Right ventricle myocardium superior (tissue), 1 donor: ENCODE measurements at regions not wholly inside any gene's neighbourhood (a gene's known extent, or its start where the extent isn't known, plus 50 kb on each side); places are given as distances from the start of the nearest gene placed in this dataset.
A peak's percentile ranks its signal among the peaks of the same experiment; 100 is the strongest.
"Not testable (repeated sequence)": the region's sequence is repeated elsewhere in the genome, so short reads cannot be mapped to it uniquely, and the experiment has no call there.

ENCODE experiments used
- ATAC-seq: fragments of 200-7000 bp; cut with Tn5 transposase; one replicate; pipeline ENCODE4 v1.9.1; 2020; ENCODE audit warnings: mild to moderate bottlenecking; ENCODE audit not compliant: poor library complexity
- DNase-seq: peaks from one replicate; pipeline ENCODE4 v3.0.0-alpha.2; 2020
- intact Hi-C: fragments of 100-400 bp; cut with DNase I; formaldehyde crosslinking; loops from one replicate; pipeline ENCODE4 v1.11.2; 2022
- donor health status: DM: no; HTN: yes; CAD: no; lungs with severe emphysema.

- no peak for DNase-seq
- intact Hi-C loops = no loop called here
- no peak for ATAC-seq
These were observed 149.9 kb upstream of the FBXO33 start for GRCh38 chr14:39582028-39582654.

- intact Hi-C loops = no loop called here
- DNase-seq (no peak), ATAC-seq (no peak)
These were observed 149.2 kb upstream of the FBXO33 start for GRCh38 chr14:39581474-39581873.

- DNase-seq = no peak
These were observed 148.5 kb upstream of the FBXO33 start for GRCh38 chr14:39580696-39581095.

GRCh38 chr14:39576736-39577135 is 144.5 kb upstream of the FBXO33 start:
- no peak for ATAC-seq
- intact Hi-C loops = no loop called here
- DNase-seq = no peak

More at GRCh38 chr14:39580696-39581095, 148.5 kb upstream of the FBXO33 start:
- no peak for ATAC-seq
- intact Hi-C loops = no loop called here

GRCh38 chr14:39576258-39576657 is 144.0 kb upstream of the FBXO33 start:
- ATAC-seq = no peak
- intact Hi-C loops = no loop called here
- DNase-seq = no peak

- ATAC-seq = no peak
- intact Hi-C loops = no loop called here
- no peak for DNase-seq
These were observed 136.7 kb upstream of the FBXO33 start for GRCh38 chr14:39568809-39569538.

GRCh38 chr14:39566795-39567194 is 134.6 kb upstream of the FBXO33 start:
- intact Hi-C loops = no loop called here
- no peak for DNase-seq
- ATAC-seq = no peak

GRCh38 chr14:39563361-39563760 is 131.1 kb upstream of the FBXO33 start:
- intact Hi-C loops = no loop called here
- DNase-seq (no peak), ATAC-seq (no peak)

GRCh38 chr14:39562175-39562574 is 129.9 kb upstream of the FBXO33 start:
- intact Hi-C loops = no loop called here
- no peak for ATAC-seq
- DNase-seq = no peak

- ATAC-seq (no peak), DNase-seq (no peak)
- intact Hi-C loops = no loop called here
These were observed 126.3 kb upstream of the FBXO33 start for GRCh38 chr14:39558525-39558924.

- peak; percentile 61 for DNase-seq
- ATAC-seq = peak; percentile 39
- intact Hi-C loops = no loop called here
These were observed 123.5 kb upstream of the FBXO33 start for GRCh38 chr14:39555749-39556148.

- DNase-seq (no peak), ATAC-seq (no peak)
- intact Hi-C loops = no loop called here
These were observed 122.3 kb upstream of the FBXO33 start for GRCh38 chr14:39554576-39554975.

GRCh38 chr14:39548358-39548757 is 116.1 kb upstream of the FBXO33 start:
- DNase-seq (no peak), ATAC-seq (no peak)
- intact Hi-C loops = no loop called here

- intact Hi-C loops = no loop called here
- DNase-seq = no peak
- ATAC-seq = no peak
These were observed 115.6 kb upstream of the FBXO33 start for GRCh38 chr14:39547845-39548244.

- ATAC-seq (no peak), DNase-seq (no peak)
- intact Hi-C loops = no loop called here
These were observed 73.6 kb upstream of the FBXO33 start for GRCh38 chr14:39505812-39506211.

- no peak for DNase-seq
- intact Hi-C loops = no loop called here
- ATAC-seq = no peak
These were observed 68.0 kb upstream of the FBXO33 start for GRCh38 chr14:39500253-39500652.

- intact Hi-C loops = no loop called here
- DNase-seq (no peak), ATAC-seq (no peak)
These were observed 67.3 kb upstream of the FBXO33 start for GRCh38 chr14:39499514-39499913.

GRCh38 chr14:39497677-39498076 is 65.4 kb upstream of the FBXO33 start:
- DNase-seq, intact Hi-C loops, ATAC-seq: not testable (repeated sequence)

GRCh38 chr14:39492267-39492666 is 60.0 kb upstream of the FBXO33 start:
- no peak for DNase-seq
- ATAC-seq = peak; percentile 85
- intact Hi-C loops = no loop called here

- ATAC-seq (peak; percentile 61), DNase-seq (no peak)
- intact Hi-C loops = no loop called here
These were observed 58.9 kb upstream of the FBXO33 start for GRCh38 chr14:39491134-39491571.
